GM19240 (cell line): ENCODE measurements at regions not wholly inside any gene's neighbourhood (a gene's known extent, or its start where the extent isn't known, plus 50 kb on each side); places are given as distances from the start of the nearest gene placed in this dataset.

ENCODE experiments used
- DNase-seq: peaks from one replicate; pipeline ENCODE4 v3.0.0; 2011; ENCODE audit warnings: low spot score; ENCODE audit not compliant: insufficient read length

DNA sequence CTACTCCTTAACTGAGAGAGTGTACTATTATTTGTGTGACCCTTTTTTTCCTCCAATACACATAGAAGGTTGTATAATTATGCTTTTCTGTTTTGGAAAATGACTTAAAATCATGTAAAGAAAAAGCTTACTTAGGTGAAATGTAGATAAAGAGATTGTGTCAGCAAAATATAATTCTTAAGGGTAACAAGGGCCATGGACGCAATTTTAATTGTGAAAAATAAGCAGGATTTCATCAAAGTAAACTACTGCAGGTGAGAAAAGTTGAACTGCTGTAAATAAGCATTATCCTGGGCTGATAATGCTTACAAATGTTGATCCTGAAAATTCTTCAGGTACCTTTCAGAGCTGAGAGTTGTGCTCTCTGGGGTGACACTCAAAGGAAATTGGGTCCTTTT lies 141.5 kb downstream of the RPIA start:
- DNase-seq = no peak

DNA sequence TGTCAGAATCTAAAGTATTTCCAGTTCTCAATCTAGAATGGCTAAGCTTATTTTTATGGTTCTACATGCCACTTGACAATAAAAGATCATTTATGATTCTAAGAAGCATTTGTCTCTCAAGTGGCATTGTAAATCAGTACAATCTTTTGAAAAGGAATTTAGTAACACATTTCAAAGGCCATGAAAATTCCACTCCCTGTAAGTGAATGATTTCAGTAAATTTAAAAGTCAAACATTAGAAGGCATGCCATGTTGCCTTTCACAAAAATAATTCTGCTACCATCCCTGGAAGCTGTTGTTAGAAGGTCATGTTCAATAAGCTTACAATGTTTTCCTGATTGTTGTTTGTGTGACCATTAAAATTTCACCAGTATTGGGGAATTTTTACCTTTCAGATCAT lies 142.9 kb downstream of the RPIA start:
- no peak for DNase-seq

GRCh38 chr2:88834866-88835265 lies 143.4 kb downstream of the RPIA start:
- DNase-seq = no peak

- DNase-seq = no peak
These were observed 144.3 kb downstream of the RPIA start for GRCh38 chr2:88835726-88836125.

- DNase-seq = no peak
These were observed 144.9 kb downstream of the RPIA start for GRCh38 chr2:88836351-88836750.

DNA sequence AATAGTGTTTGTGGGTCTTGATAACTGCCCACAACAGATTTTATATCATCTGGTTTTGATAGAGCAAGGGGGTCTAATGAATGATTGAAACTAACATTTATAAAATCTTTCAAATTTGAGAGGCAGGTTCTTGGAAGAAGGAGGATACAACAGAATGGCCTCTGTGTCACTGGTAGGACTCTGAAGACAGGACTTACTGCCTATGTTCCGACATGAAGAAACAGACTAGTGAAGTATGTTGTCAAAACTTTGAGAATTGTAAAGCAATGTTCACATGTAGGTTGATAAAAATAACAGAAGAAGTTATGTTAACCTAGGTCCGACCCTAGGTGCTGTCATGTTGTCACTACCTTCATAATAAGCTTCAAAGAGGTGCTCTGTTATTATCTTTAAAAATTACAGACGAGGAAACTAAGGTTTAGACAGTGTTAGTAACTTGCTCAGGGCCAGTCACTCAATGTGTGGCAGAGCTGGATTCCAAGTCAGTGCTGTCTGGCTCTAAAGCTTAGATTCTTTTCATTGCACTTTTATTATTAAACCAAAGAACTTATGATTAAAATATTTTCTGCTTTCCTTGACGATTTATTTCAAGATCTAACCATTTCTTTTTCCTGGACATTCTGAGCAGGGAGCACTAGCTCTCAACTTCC lies 146.2 kb downstream of the RPIA start:
- no peak for DNase-seq

GRCh38 chr2:88838165-88838635 lies 146.7 kb downstream of the RPIA start:
- DNase-seq = no peak

GRCh38 chr2:88841224-88841929 lies 149.9 kb downstream of the RPIA start:
- no peak for DNase-seq

- no peak for DNase-seq
These were observed 151.4 kb downstream of the RPIA start for GRCh38 chr2:88842656-88843460.

- no peak for DNase-seq
These were observed 152.2 kb downstream of the RPIA start for GRCh38 chr2:88843651-88844050.

- no peak for DNase-seq
These were observed 153.5 kb downstream of the RPIA start for GRCh38 chr2:88844960-88845359.

GRCh38 chr2:88845772-88846661 lies 154.5 kb downstream of the RPIA start:
- peak; percentile 10 for DNase-seq

DNA sequence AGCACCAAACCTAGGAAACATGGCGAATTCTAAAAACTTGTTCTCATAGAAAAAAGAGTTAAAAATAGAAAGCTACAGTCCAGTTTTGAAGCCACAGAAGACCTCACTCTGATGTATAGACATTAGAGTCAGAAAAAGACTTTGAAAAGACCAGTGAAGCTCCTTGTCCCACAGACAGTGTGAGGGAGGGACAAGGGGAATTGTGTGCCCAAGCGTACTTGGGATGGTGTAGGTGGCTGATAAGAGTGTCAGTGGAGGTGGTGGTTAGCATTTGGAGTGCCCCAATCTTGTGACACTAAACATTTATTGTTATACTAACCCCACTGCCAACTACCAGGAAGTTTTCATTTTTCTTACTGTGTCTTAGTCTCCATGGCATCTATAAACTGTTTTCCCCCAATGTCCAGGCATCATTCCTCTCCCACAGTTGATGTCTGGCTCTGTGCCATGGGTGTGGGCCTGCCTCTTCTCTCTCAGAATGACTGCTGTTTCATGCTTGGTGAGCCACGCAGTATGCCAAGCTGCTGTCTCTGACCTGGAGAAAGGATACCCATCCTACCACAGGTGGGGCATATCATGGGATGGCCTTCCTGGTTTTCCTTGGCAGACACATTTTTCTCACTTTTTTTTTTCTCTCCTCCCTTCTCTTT lies 161.4 kb downstream of the RPIA start:
- DNase-seq = no peak

GRCh38 chr2:88853403-88853790 lies 161.9 kb downstream of the RPIA start:
- no peak for DNase-seq

DNA sequence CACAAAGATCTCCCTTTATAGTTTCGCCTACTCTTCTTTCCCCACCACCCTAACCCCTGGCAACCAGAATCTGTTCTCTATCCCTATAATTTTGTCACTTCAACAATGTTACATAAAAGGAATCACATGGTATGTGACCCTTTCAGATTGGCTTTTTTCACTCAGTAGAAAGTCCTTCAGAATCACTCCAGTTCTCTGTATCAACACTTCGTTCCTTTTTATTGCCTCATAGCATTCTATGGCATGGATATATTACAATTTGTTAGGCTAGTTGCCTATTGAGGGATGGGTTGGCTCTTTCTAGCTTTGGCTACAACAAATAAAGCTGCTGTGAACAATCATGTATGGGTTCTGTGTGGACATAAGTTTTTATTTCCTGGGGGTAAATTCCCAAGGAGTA lies 163.1 kb downstream of the RPIA start:
- DNase-seq = no peak

- no peak for DNase-seq
These were observed 164.3 kb downstream of the RPIA start for GRCh38 chr2:88855620-88856408.

DNA sequence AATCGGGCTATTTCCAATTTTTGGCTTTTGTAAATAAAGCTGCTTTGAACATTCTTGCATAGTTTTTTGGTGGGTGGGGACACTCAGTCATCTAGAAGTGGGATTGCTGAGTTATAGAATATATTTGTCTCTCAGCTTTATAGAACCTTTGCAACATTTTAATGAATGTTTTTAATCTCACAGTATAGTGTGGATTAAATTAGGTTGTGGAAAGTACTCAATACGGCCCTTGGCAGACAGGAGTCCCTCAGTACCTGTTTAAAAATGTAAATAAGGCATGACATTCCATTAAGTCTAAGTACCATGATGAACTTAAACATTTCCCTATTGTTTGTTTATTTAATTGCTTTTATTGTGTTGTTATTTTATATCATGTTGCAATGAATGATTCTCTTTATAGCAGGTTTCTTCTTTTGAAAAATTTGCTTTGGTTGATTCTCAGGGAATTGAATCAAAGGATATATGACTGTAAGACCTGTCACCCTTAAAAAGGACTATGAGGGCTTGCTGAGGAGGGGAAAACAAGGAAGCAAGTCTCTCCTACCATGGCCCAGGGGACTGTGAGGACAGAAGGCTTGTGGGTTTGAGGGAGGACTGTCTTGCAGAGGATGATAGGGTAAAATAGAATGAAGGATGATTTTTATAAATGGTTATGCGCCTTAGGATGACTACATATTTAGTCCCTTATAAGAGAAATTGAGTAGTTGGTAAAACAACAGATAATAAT lies 165.1 kb downstream of the RPIA start:
- DNase-seq = no peak

GRCh38 chr2:88857274-88857741 lies 165.8 kb downstream of the RPIA start:
- DNase-seq = no peak

- DNase-seq = no peak
These were observed 166.5 kb downstream of the RPIA start for GRCh38 chr2:88857951-88858411.
